ENCODE measurements at regions not wholly inside any gene's neighbourhood (a gene's known extent, or its start where the extent isn't known, plus 50 kb on each side); places are given as distances from the start of the nearest gene placed in this dataset.
"Not testable (repeated sequence)": the region's sequence is repeated elsewhere in the genome, so short reads cannot be mapped to it uniquely, and the experiment has no call there.

GRCh38 chr7:119945822-119946221, 327.2 kb upstream of the KCND2 start:
- Histone ChIP-seq H3K4me1 (no peaks in the 10 kb centered on the region), H3K27ac (no peak overlapping the region), H3K36me3 (no peaks in the 10 kb centered on the region), H3K4me3 (no peak overlapping the region), H3K9me3 (no peaks in the 10 kb centered on the region), H3K27me3 (no peaks in the 10 kb centered on the region)
- no peak for TF ChIP-seq EP300 (IDR thresholded peaks at IDR 0.05)
- no peak for TF ChIP-seq CTCF (IDR thresholded peaks at IDR 0.05)
- no peak for TF ChIP-seq POLR2A (IDR thresholded peaks at IDR 0.05)
- WGBS, 2 donors, result 94 to 96% methylated on average over 1 of the region's 1 CpG
- no peak for DNase-seq (ENCODE audit: low spot score in 2 of 2)

DNA sequence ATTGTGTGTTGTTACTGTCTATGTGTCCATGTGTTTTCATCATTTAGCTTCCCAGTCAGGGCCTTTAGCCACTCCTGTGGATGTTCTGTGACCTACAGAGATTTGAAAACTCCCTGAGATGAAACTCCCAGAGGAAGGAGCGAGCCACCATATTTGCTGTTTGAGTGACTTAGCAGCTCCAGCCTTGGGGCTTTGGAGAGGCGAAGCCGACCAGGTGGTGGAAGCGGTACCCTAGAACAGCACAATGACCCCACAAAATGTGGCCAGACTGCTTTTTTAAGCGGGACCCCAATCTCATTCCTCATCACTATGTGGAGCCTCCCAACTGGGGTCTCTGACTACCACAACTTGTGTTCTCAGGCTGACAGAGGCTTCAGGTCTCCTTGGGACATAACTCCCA, 323.9 kb upstream of the KCND2 start:
- Histone ChIP-seq H3K4me3 (no peak overlapping the region), H3K36me3 (no peaks in the 10 kb centered on the region), H3K27ac (no peak overlapping the region), H3K9me3 (no peaks in the 10 kb centered on the region), H3K4me1 (no peaks in the 10 kb centered on the region), H3K27me3 (no peaks in the 10 kb centered on the region)
- WGBS, 2 donors, result 95 to 100% methylated on average over 5 of the region's 5 CpGs
- TF ChIP-seq POLR2A (IDR thresholded peaks at IDR 0.05) (no peak), EP300 (IDR thresholded peaks at IDR 0.05) (no peak), CTCF (IDR thresholded peaks at IDR 0.05) (no peak)
- DNase-seq (ENCODE audit: low spot score in 2 of 2), result no peak

DNA sequence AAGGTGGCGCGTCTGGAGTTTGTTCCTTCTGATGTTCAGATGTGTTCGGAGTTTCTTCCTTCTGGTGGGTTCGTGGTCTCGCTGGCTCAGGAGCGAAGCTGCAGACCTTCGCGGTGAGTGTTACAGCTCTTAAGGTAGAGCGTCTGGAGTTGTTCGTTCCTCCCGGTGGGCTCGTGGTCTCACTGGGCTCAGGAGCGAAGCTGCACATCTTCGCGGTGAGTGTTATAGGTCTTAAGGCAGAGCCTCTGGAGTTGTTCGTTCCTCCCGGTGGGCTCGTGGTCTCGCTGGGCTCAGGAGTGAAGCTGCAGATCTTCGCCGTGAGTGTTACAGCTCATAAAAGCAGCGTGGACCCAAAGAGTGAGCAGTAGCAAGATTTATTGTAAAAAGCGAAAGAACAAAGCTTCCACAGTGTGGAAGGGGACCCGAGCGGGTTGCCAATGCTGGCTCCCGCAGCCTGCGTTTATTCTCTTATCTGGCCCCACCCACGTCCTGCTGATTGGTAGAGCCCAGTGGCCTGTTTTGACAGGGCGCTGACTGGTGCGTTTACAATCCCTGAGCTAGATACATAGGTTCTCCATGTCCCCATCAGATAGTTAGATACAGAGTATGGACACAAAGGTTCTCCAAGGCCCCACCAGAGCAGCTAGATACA, 322.5 kb upstream of the KCND2 start:
- H3K36me3 ChIP-seq; H3K27me3 ChIP-seq; H3K4me3 ChIP-seq; H3K4me1 ChIP-seq; DNase-seq (ENCODE audit: low spot score in 2 of 2); H3K9me3 ChIP-seq; H3K27ac ChIP-seq: not testable (repeated sequence)
- 95 to 96% methylated on average over 30 of the region's 30 CpGs for WGBS, 2 donors

- H3K36me3 ChIP-seq; H3K4me3 ChIP-seq; H3K27me3 ChIP-seq; DNase-seq (ENCODE audit: low spot score in 2 of 2); H3K9me3 ChIP-seq; H3K4me1 ChIP-seq; H3K27ac ChIP-seq: not testable (repeated sequence)
- WGBS, 2 donors, result 90 to 95% methylated on average over 3 to 24 of the region's 24 CpGs
Measured at GRCh38 chr7:119951614-119952013, 321.4 kb upstream of the KCND2 start.

- no peaks in the 10 kb centered on the region for H3K9me3 ChIP-seq
- H3K4me1 ChIP-seq, result no peaks in the 10 kb centered on the region
- no peak overlapping the region for H3K4me3 ChIP-seq
- TF ChIP-seq POLR2A (IDR thresholded peaks at IDR 0.05) (no peak), CTCF (IDR thresholded peaks at IDR 0.05) (no peak)
- no peak overlapping the region for H3K27ac ChIP-seq
- no peaks in the 10 kb centered on the region for H3K36me3 ChIP-seq
- H3K27me3 ChIP-seq, result no peaks in the 10 kb centered on the region
- no peak for DNase-seq (ENCODE audit: low spot score in 2 of 2)
Measured at GRCh38 chr7:119957335-119957734, 315.6 kb upstream of the KCND2 start.

- Histone ChIP-seq H3K9me3 (no peaks in the 10 kb centered on the region), H3K27ac (no peak overlapping the region), H3K4me3 (no peak overlapping the region), H3K36me3 (no peaks in the 10 kb centered on the region), H3K27me3 (no peaks in the 10 kb centered on the region), H3K4me1 (no peaks in the 10 kb centered on the region)
- DNase-seq (ENCODE audit: low spot score in 2 of 2), result no peak
- WGBS, 2 donors, result 67 to 81% methylated on average over 1 of the region's 1 CpG
- TF ChIP-seq CTCF (IDR thresholded peaks at IDR 0.05), result no peak
Measured at GRCh38 chr7:119959811-119960210, 313.2 kb upstream of the KCND2 start.

Measured in tibial nerve (tissue), 4 donors.